BJ (cell line): ENCODE measurements at regions not wholly inside any gene's neighbourhood (a gene's known extent, or its start where the extent isn't known, plus 50 kb on each side); places are given as distances from the start of the nearest gene placed in this dataset.
A peak's percentile ranks its signal among the peaks of the same experiment; 100 is the strongest.

Experiments
- CTCF ChIA-PET: fragments of 350-600 bp; formaldehyde crosslinking; extraction: SDS; loops from one replicate; lab custom pipeline; 2021; ENCODE audit warnings: antibody characterized with exemption, inconsistent platforms; lab: Yijun Ruan, JAX
- POLR2A ChIA-PET: fragments of 300-600 bp; sonication (Branson Sonifier 250); formaldehyde crosslinking; extraction: SDS; loops from one replicate; lab custom pipeline; 2021; ENCODE audit warnings: antibody characterized with exemption; lab: Charles Lee
- DNase-seq: peaks from one replicate; pipeline ENCODE4 v3.0.0-alpha.2; 2011; ENCODE audit warnings: low read depth
- H3K27me3 ChIP-seq: 2 replicates; pipeline ENCODE4 v1.6.0; 2011; ENCODE audit warnings: low read length; ENCODE audit not compliant: control insufficient read depth, insufficient read depth
- H3K36me3 ChIP-seq: 2 replicates; pipeline ENCODE4 v1.5.1; 2011; ENCODE audit warnings: low read length; ENCODE audit not compliant: control insufficient read depth, insufficient read depth
- H3K4me3 ChIP-seq: 2 replicates; pipeline ENCODE4 v1.5.1; 2011; ENCODE audit warnings: low read depth, mild to moderate bottlenecking, control low read depth, low read length
- CTCF ChIP-seq: IDR thresholded peaks from 2 replicates; pipeline ENCODE4 v1.5.1; 2011; ENCODE audit warnings: low read depth, mild to moderate bottlenecking, control low read depth, inconsistent platforms, low read length, moderate library complexity; ENCODE audit not compliant: insufficient read depth

GRCh38 chr14:95609398-95609990, 74.6 kb downstream of the GLRX5 start:
- CTCF ChIA-PET = interaction anchor here (0.7 kb wide), 1 partner anchor 169 kb away, joined by 3 read pairs; no protein-coding TSS in a partner anchor
- Histone ChIP-seq H3K4me3 (no peak overlapping the region), H3K36me3 (no peaks in the 10 kb centered on the region), H3K27me3 (peaks cover 2% of the 10 kb centered on the region)
- POLR2A ChIA-PET = no interaction called here
- peak; percentile 49 for TF ChIP-seq CTCF
- no peak for DNase-seq

GRCh38 chr14:95611293-95611880, 74.8 kb upstream of the TCL1B start:
- DNase-seq = no peak
- TF ChIP-seq CTCF = no peak
- no peak overlapping the region for H3K4me3 ChIP-seq
- peaks cover 2% of the 10 kb centered on the region for H3K27me3 ChIP-seq
- ChIA-PET POLR2A (no interaction called here), CTCF (no interaction called here)
- H3K36me3 ChIP-seq = no peaks in the 10 kb centered on the region

- H3K36me3 ChIP-seq = no peaks in the 10 kb centered on the region
- H3K4me3 ChIP-seq = no peak overlapping the region
- CTCF ChIA-PET = no interaction called here
- H3K27me3 ChIP-seq = peaks cover 2% of the 10 kb centered on the region; the same call in 1 of the 2 replicates
- TF ChIP-seq CTCF = no peak
- POLR2A ChIA-PET = no interaction called here
- no peak for DNase-seq
These were observed 71.9 kb upstream of the TCL1B start for GRCh38 chr14:95614349-95614748.

- TF ChIP-seq CTCF = no peak
- Histone ChIP-seq H3K27me3 (peaks cover 2% of the 10 kb centered on the region; the same call in 1 of the 2 replicates), H3K36me3 (no peaks in the 10 kb centered on the region), H3K4me3 (no peak overlapping the region)
- CTCF ChIA-PET = no interaction called here
- POLR2A ChIA-PET = no interaction called here
- no peak for DNase-seq
These were observed 69.5 kb upstream of the TCL1B start for GRCh38 chr14:95616745-95617144.

DNA sequence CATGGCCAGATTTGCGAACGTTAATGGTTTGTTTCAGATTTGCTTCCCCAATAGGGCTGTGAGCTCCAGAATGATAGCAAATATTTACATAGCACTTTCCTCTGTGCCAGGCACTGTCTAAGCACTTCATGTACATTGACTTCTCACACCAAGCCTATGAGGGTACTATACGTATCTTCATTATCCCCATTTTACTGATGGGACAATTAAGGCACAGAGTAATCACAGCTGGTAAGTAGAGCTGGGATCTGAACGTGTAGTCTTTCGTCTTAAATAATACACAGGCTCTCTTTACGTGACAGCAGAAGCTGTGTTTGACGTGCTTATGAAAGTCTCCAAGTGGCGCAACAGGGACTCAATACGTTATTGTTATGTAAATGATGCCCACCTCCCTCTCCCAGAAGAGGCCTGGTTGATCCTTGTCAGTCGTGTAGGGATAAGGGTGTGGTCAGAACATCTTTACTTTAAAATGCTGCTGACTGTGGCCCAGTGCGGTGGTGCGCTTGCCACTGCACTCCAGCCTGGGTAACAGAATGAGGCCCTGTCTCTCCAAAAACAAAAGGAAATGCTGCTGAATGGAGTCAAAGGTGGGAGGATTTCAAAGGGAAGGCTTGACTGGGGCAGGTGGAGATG, 66.3 kb upstream of the TCL1B start:
- no peaks in the 10 kb centered on the region for H3K27me3 ChIP-seq
- no peaks in the 10 kb centered on the region for H3K36me3 ChIP-seq
- ChIA-PET POLR2A (no interaction called here), CTCF (interaction anchor here (1.2 kb wide), 1 partner anchor 12 kb away, joined by 4 read pairs; no protein-coding TSS in a partner anchor)
- TF ChIP-seq CTCF = no peak
- no peak overlapping the region for H3K4me3 ChIP-seq
- DNase-seq = no peak
